ENCODE measurements at regions not wholly inside any gene's neighbourhood (a gene's known extent, or its start where the extent isn't known, plus 50 kb on each side); places are given as distances from the start of the nearest gene placed in this dataset.

DNA sequence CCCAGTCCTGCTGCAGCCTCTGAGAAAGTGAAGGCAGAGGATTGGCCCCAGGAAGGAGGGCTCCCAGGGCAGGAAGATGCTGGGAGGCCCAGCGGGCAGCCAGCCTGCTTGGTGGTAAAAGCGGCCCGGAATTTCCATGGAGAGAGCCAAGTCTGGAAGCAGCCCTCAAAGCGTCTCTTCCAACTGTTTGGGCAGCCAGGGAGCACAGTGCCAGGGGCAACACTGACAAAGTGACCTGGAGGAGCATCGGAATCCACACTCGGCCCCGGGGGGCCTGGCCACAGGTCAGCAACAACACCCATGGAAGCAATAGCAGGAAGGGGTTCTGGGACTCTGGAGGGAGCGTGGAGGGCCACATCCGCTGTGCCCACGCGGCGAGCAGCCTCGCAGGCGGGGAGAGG is 63.2 kb upstream of the FGFR2 start:
- Histone ChIP-seq H3K36me3 (ENCODE audit: insufficient read depth, low read length) (no peaks in the 10 kb centered on the region), H3K79me2 (ENCODE audit: control insufficient read depth, insufficient read depth, low read length, unreplicated experiment) (no peaks in the 10 kb centered on the region), H3K27ac (ENCODE audit: low read depth, low read length) (no peak overlapping the region), H2AFZ (ENCODE audit: low read length, unreplicated experiment) (no peak overlapping the region), H3K27me3 (ENCODE audit: insufficient read depth, low read length) (no peaks in the 10 kb centered on the region), H3K4me3 (ENCODE audit: low read depth, low read length) (no peak overlapping the region), H3K4me1 (ENCODE audit: control insufficient read depth, insufficient read depth, low read length, unreplicated experiment) (no peaks in the 10 kb centered on the region)

DNA sequence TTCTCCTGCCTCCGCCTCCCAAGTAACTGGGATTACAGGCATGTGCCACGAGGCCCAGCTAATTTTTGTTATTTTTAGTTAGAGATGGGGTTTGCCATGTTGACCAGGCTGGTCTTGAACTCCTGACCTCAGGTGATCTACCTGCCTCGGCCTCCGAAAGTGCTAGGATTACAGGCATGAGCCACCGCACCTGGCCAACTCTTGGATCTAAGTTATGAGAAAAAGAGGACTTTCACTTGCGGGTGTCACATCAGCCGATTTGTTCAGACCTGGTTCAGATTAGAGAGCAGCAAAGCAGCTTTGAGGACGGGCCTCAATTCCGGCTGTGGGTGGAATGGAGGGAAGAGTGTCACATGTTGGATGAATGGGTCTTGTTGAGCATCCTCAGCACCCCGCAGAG is 61.0 kb upstream of the FGFR2 start:
- Histone ChIP-seq H3K27me3 (ENCODE audit: insufficient read depth, low read length) (no peaks in the 10 kb centered on the region), H3K79me2 (ENCODE audit: control insufficient read depth, insufficient read depth, low read length, unreplicated experiment) (no peaks in the 10 kb centered on the region), H3K27ac (ENCODE audit: low read depth, low read length) (no peak overlapping the region), H3K4me1 (ENCODE audit: control insufficient read depth, insufficient read depth, low read length, unreplicated experiment) (no peaks in the 10 kb centered on the region), H3K4me3 (ENCODE audit: low read depth, low read length) (no peak overlapping the region), H3K36me3 (ENCODE audit: insufficient read depth, low read length) (no peaks in the 10 kb centered on the region), H2AFZ (ENCODE audit: low read length, unreplicated experiment) (no peak overlapping the region)

DNA sequence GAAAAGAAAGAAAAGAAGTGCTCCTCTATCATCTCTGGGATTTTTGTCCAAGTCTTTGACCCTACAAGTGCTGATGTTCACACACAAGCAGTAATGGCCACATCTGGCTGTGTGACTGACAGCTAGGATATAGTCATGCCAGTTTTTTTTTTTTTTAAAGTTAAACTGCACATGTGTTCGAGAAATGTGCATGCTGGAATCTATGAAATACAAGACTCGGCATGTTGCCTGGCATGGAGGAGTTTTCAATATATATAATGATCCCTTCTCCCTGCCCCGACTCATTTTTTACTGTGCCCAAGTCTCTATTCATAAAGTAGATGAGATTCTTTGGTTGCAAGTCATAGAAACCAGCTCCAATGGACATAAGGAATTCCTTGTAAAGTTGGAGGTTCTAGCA is 60.4 kb upstream of the FGFR2 start:
- H3K27ac ChIP-seq (ENCODE audit: low read depth, low read length): no peak overlapping the region
- no peak overlapping the region for H2AFZ ChIP-seq (ENCODE audit: low read length, unreplicated experiment)
- no peaks in the 10 kb centered on the region for H3K36me3 ChIP-seq (ENCODE audit: insufficient read depth, low read length)
- no peak overlapping the region for H3K4me3 ChIP-seq (ENCODE audit: low read depth, low read length)
- no peaks in the 10 kb centered on the region for H3K79me2 ChIP-seq (ENCODE audit: control insufficient read depth, insufficient read depth, low read length, unreplicated experiment)
- no peaks in the 10 kb centered on the region for H3K27me3 ChIP-seq (ENCODE audit: insufficient read depth, low read length)
- H3K4me1 ChIP-seq (ENCODE audit: control insufficient read depth, insufficient read depth, low read length, unreplicated experiment): no peaks in the 10 kb centered on the region

DNA sequence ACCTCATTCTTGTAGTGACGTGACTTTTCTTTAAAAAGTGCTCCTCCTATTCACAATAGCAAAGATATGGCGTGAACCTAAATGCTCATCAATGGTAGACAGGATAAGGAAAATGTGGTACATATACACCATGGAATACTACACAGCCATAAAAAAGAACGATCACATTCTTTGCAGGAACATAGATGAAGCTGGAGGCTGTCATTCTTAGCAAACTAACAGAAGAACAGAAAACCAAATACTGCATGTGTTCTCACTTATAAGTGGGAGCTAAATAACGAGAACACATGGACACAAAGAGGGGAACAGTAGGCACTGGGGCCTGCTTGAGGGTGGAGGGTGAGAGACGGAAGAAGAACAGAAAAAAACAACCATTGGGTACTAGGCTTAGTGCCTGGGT is 59.9 kb upstream of the FGFR2 start:
- Histone ChIP-seq H2AFZ (ENCODE audit: low read length, unreplicated experiment) (no peak overlapping the region), H3K27me3 (ENCODE audit: insufficient read depth, low read length) (no peaks in the 10 kb centered on the region), H3K79me2 (ENCODE audit: control insufficient read depth, insufficient read depth, low read length, unreplicated experiment) (no peaks in the 10 kb centered on the region), H3K36me3 (ENCODE audit: insufficient read depth, low read length) (no peaks in the 10 kb centered on the region), H3K4me1 (ENCODE audit: control insufficient read depth, insufficient read depth, low read length, unreplicated experiment) (no peaks in the 10 kb centered on the region), H3K4me3 (ENCODE audit: low read depth, low read length) (no peak overlapping the region), H3K27ac (ENCODE audit: low read depth, low read length) (no peak overlapping the region)

DNA sequence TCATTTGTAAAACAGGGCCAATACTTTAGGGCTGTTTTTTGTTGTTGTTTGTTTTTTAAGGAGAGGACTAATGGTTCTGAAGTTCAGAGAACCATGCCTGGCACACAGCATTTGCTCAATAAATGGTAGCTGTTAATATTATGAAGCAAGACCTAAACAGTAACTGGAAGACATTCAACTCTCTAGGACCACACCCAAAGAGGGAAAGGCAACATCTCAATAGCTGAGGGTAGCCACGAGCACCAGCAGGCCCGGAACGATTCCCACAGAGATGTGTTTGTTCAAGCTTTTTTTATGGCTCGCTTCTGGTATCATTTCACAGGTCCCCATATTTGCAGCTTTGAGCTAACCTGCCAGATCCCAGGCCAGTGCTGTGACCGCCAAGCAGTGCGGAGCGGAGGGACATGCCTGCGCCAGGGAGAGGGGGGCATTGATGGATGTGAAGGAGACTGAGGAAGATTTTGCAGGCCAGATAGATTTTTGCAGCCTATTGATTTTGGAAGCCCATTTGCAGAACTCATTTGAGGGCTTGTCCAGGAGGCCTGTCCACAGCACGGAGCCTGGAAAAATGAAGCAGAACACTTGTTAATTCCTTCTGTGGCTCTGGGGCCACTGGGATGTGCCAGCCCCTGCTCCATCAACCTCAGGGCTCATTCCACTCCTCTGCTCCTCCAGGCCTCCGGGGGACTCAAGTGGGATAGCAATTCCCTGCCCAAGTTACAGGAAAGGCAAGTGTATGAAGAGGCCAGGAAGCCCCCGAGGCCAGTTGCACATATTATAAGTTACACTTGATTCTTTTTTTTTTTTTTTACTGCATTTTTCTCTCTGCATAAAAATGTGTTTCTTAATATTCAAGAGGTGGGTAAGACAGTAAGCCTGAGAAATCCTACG is 57.3 kb upstream of the FGFR2 start:
- Histone ChIP-seq H3K4me3 (ENCODE audit: low read depth, low read length) (no peak overlapping the region), H3K79me2 (ENCODE audit: control insufficient read depth, insufficient read depth, low read length, unreplicated experiment) (no peaks in the 10 kb centered on the region), H3K27me3 (ENCODE audit: insufficient read depth, low read length) (no peaks in the 10 kb centered on the region), H3K27ac (ENCODE audit: low read depth, low read length) (no peak overlapping the region), H2AFZ (ENCODE audit: low read length, unreplicated experiment) (no peak overlapping the region), H3K36me3 (ENCODE audit: insufficient read depth, low read length) (no peaks in the 10 kb centered on the region), H3K4me1 (ENCODE audit: control insufficient read depth, insufficient read depth, low read length, unreplicated experiment) (no peaks in the 10 kb centered on the region)

DNA sequence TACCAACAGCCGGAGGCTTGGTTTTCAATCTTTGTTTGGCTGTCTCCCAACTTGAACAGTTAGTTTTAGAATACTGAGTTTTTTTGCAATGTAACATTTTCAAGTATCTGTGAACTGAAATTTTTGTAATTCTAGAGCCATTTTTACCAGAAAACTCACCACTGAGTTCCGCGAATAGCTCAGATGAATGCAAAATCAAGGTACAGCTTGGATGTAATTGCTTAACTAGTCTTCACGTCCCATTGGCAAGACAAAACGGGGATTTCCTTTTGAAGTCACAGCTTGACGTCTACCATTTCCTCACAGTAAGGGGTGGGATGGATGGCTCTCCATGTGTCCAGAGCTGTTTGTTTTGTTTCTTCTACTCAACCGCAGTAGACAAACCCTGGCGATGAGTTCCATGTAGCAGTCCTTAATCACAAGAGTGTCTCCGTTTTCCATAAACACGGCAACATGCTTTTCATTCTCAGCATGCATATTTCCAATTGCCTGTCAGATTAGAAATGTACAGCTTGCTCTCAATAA is 55.8 kb upstream of the FGFR2 start:
- Histone ChIP-seq H3K4me3 (ENCODE audit: low read depth, low read length) (no peak overlapping the region), H3K79me2 (ENCODE audit: control insufficient read depth, insufficient read depth, low read length, unreplicated experiment) (no peaks in the 10 kb centered on the region), H3K27me3 (ENCODE audit: insufficient read depth, low read length) (no peaks in the 10 kb centered on the region), H3K36me3 (ENCODE audit: insufficient read depth, low read length) (no peaks in the 10 kb centered on the region), H3K4me1 (ENCODE audit: control insufficient read depth, insufficient read depth, low read length, unreplicated experiment) (no peaks in the 10 kb centered on the region), H3K27ac (ENCODE audit: low read depth, low read length) (no peak overlapping the region), H2AFZ (ENCODE audit: low read length, unreplicated experiment) (no peak overlapping the region)

DNA sequence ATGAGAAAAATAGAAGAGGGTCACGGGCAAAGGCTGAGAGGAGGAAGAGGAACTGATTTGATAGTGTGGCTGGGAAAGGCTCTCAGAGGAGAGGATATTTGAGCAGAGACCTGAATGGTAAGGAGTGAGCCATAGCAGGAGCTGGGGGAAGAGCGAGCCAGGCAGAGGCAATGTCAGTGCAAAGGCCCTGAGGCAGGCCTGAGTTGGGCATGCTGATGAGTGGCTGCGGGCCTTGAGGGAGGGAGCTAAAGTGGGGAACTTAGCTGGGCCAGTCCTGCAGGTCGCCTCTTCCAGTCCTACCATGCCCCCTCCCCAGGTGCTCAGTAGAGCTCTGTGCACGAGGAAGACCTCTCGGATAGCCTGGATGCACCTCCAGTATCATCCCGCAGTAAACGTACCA is 55.4 kb upstream of the FGFR2 start:
- Histone ChIP-seq H3K27me3 (ENCODE audit: insufficient read depth, low read length) (no peaks in the 10 kb centered on the region), H3K4me3 (ENCODE audit: low read depth, low read length) (no peak overlapping the region), H3K27ac (ENCODE audit: low read depth, low read length) (no peak overlapping the region), H3K4me1 (ENCODE audit: control insufficient read depth, insufficient read depth, low read length, unreplicated experiment) (no peaks in the 10 kb centered on the region), H3K79me2 (ENCODE audit: control insufficient read depth, insufficient read depth, low read length, unreplicated experiment) (no peaks in the 10 kb centered on the region), H2AFZ (ENCODE audit: low read length, unreplicated experiment) (no peak overlapping the region), H3K36me3 (ENCODE audit: insufficient read depth, low read length) (no peaks in the 10 kb centered on the region)

DNA sequence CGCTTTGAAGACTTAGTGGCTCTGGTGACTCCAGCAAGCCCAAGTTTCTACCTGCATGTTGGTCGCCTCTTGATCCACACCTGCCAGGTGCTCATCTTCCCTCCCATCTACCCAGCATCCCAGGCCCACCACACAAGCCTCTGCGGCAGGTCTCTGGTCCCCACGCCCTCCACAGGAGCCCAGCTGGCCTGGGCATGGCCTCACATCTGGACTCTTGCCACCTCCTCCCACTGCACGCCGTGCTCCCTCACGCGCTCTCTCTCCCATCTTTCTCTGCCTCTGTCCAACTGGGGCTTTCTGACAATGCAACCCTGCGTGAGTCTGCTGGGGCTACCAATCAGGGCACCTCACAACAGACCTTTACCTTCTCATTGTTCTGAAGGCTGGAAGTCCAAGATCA is 50.2 kb upstream of the FGFR2 start:
- Histone ChIP-seq H3K4me3 (ENCODE audit: low read depth, low read length) (no peak overlapping the region), H3K36me3 (ENCODE audit: insufficient read depth, low read length) (no peaks in the 10 kb centered on the region), H3K79me2 (ENCODE audit: control insufficient read depth, insufficient read depth, low read length, unreplicated experiment) (no peaks in the 10 kb centered on the region), H3K4me1 (ENCODE audit: control insufficient read depth, insufficient read depth, low read length, unreplicated experiment) (no peaks in the 10 kb centered on the region), H2AFZ (ENCODE audit: low read length, unreplicated experiment) (no peak overlapping the region), H3K27me3 (ENCODE audit: insufficient read depth, low read length) (no peaks in the 10 kb centered on the region), H3K27ac (ENCODE audit: low read depth, low read length) (no peak overlapping the region)

DNA sequence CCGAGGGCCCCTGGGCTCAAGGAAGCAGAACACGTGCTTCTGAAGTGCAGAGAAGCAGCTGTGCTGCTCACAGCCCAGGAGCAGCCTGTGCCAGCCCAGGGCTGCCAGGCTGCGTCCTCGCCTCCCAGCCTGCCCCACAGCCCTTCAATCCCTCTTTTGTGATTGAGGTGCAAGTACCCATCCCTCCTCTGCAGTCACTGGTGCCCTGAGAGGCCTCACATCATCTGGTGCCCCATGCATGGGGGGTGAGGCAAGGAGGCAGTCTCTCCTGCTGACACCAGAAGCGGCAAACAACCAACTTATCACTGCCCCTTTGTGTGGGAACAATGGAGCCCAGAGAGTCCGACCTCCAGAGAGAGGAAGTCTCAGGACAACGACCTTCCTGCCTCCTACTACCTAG is 49.8 kb upstream of the FGFR2 start:
- H3K27me3 ChIP-seq (ENCODE audit: insufficient read depth, low read length): no peaks in the 10 kb centered on the region
- H3K4me1 ChIP-seq (ENCODE audit: control insufficient read depth, insufficient read depth, low read length, unreplicated experiment): no peaks in the 10 kb centered on the region
- H3K79me2 ChIP-seq (ENCODE audit: control insufficient read depth, insufficient read depth, low read length, unreplicated experiment): no peaks in the 10 kb centered on the region
- H3K4me3 ChIP-seq (ENCODE audit: low read depth, low read length): no peak overlapping the region
- no peak overlapping the region for H2AFZ ChIP-seq (ENCODE audit: low read length, unreplicated experiment)
- no peak overlapping the region for H3K27ac ChIP-seq (ENCODE audit: low read depth, low read length)
- no peaks in the 10 kb centered on the region for H3K36me3 ChIP-seq (ENCODE audit: insufficient read depth, low read length)

Data from ACC112 (cell line).